ENCODE measurements at regions not wholly inside any gene's neighbourhood (a gene's known extent, or its start where the extent isn't known, plus 50 kb on each side); places are given as distances from the start of the nearest gene placed in this dataset.

GRCh38 chr20:51286758-51287157 is 255.8 kb downstream of the NFATC2 start:
- TF ChIP-seq EZH2phosphoT487 (conservative IDR thresholded peaks at IDR 0.05; ENCODE audit: low read length) (no peak), CTCF (IDR thresholded peaks at IDR 0.05; ENCODE audit: insufficient read depth, low read length, poor library complexity, severe bottlenecking) (no peak)
- no peaks in the 10 kb centered on the region for H3K36me3 ChIP-seq (ENCODE audit: low read length)
- no peak overlapping the region for H3K4me2 ChIP-seq (ENCODE audit: low read depth, low read length, poor library complexity, severe bottlenecking)
- H3K9ac ChIP-seq (ENCODE audit: low read length) = no peak overlapping the region
- no peaks in the 10 kb centered on the region for H3K79me2 ChIP-seq (ENCODE audit: insufficient read depth, low read length)
- H3K9me2 ChIP-seq (replicated peaks; ENCODE audit: insufficient read depth, low read length) = no peaks in the 10 kb centered on the region
- H3K27me3 ChIP-seq (ENCODE audit: low read length) = no peaks in the 10 kb centered on the region
- H3K9me3 ChIP-seq (ENCODE audit: insufficient read depth, low read length) = no peaks in the 10 kb centered on the region
- no peaks in the 10 kb centered on the region for H4K20me1 ChIP-seq (ENCODE audit: low read depth, low read length)
- H2AFZ ChIP-seq (ENCODE audit: low read depth, low read length, severe bottlenecking) = no peak overlapping the region
- no peaks in the 10 kb centered on the region for H3F3A ChIP-seq (ENCODE audit: insufficient read depth)
- H3K27ac ChIP-seq (ENCODE audit: low read depth, low read length) = no peak overlapping the region
- no peak overlapping the region for H3K4me3 ChIP-seq (ENCODE audit: insufficient read depth, low read length, poor library complexity, severe bottlenecking)

- Histone ChIP-seq H3F3A (ENCODE audit: insufficient read depth) (no peaks in the 10 kb centered on the region), H3K9me3 (ENCODE audit: insufficient read depth, low read length) (no peaks in the 10 kb centered on the region), H3K27me3 (ENCODE audit: low read length) (no peaks in the 10 kb centered on the region), H3K9ac (ENCODE audit: low read length) (no peak overlapping the region), H3K27ac (ENCODE audit: low read depth, low read length) (no peak overlapping the region), H3K79me2 (ENCODE audit: insufficient read depth, low read length) (no peaks in the 10 kb centered on the region), H2AFZ (ENCODE audit: low read depth, low read length, severe bottlenecking) (no peak overlapping the region), H3K4me2 (ENCODE audit: low read depth, low read length, poor library complexity, severe bottlenecking) (no peak overlapping the region), H3K36me3 (ENCODE audit: low read length) (no peaks in the 10 kb centered on the region), H3K9me2 (replicated peaks; ENCODE audit: insufficient read depth, low read length) (no peaks in the 10 kb centered on the region), H3K4me3 (ENCODE audit: insufficient read depth, low read length, poor library complexity, severe bottlenecking) (no peak overlapping the region), H4K20me1 (ENCODE audit: low read depth, low read length) (no peaks in the 10 kb centered on the region)
- TF ChIP-seq EZH2phosphoT487 (conservative IDR thresholded peaks at IDR 0.05; ENCODE audit: low read length) (no peak), CTCF (IDR thresholded peaks at IDR 0.05; ENCODE audit: insufficient read depth, low read length, poor library complexity, severe bottlenecking) (no peak)
These were observed 256.8 kb downstream of the NFATC2 start for GRCh38 chr20:51285684-51286083.

- Histone ChIP-seq H3K36me3 (ENCODE audit: low read length) (no peaks in the 10 kb centered on the region), H3K79me2 (ENCODE audit: insufficient read depth, low read length) (no peaks in the 10 kb centered on the region), H3K9me3 (ENCODE audit: insufficient read depth, low read length) (no peaks in the 10 kb centered on the region), H3F3A (ENCODE audit: insufficient read depth) (no peaks in the 10 kb centered on the region), H3K27me3 (ENCODE audit: low read length) (no peaks in the 10 kb centered on the region), H3K4me3 (ENCODE audit: insufficient read depth, low read length, poor library complexity, severe bottlenecking) (no peak overlapping the region), H3K9ac (ENCODE audit: low read length) (no peak overlapping the region), H3K9me2 (replicated peaks; ENCODE audit: insufficient read depth, low read length) (no peaks in the 10 kb centered on the region), H2AFZ (ENCODE audit: low read depth, low read length, severe bottlenecking) (no peak overlapping the region), H4K20me1 (ENCODE audit: low read depth, low read length) (no peaks in the 10 kb centered on the region), H3K4me2 (ENCODE audit: low read depth, low read length, poor library complexity, severe bottlenecking) (no peak overlapping the region), H3K27ac (ENCODE audit: low read depth, low read length) (no peak overlapping the region)
- TF ChIP-seq EZH2phosphoT487 (conservative IDR thresholded peaks at IDR 0.05; ENCODE audit: low read length) = no peak
- no peak for TF ChIP-seq CTCF (IDR thresholded peaks at IDR 0.05; ENCODE audit: insufficient read depth, low read length, poor library complexity, severe bottlenecking)
These were observed 257.6 kb downstream of the NFATC2 start for GRCh38 chr20:51284871-51285270.

Data from SU-DHL-6 (cell line).